NCI-H1105 (cell line): ENCODE measurements at regions not wholly inside any gene's neighbourhood (a gene's known extent, or its start where the extent isn't known, plus 50 kb on each side); places are given as distances from the start of the nearest gene placed in this dataset.
"Not testable (repeated sequence)": the region's sequence is repeated elsewhere in the genome, so short reads cannot be mapped to it uniquely, and the experiment has no call there.

ENCODE experiments used
- DNase-seq: peaks from one replicate; lab custom pipeline; 2025; lab: John Stamatoyannopoulos, UW

DNA sequence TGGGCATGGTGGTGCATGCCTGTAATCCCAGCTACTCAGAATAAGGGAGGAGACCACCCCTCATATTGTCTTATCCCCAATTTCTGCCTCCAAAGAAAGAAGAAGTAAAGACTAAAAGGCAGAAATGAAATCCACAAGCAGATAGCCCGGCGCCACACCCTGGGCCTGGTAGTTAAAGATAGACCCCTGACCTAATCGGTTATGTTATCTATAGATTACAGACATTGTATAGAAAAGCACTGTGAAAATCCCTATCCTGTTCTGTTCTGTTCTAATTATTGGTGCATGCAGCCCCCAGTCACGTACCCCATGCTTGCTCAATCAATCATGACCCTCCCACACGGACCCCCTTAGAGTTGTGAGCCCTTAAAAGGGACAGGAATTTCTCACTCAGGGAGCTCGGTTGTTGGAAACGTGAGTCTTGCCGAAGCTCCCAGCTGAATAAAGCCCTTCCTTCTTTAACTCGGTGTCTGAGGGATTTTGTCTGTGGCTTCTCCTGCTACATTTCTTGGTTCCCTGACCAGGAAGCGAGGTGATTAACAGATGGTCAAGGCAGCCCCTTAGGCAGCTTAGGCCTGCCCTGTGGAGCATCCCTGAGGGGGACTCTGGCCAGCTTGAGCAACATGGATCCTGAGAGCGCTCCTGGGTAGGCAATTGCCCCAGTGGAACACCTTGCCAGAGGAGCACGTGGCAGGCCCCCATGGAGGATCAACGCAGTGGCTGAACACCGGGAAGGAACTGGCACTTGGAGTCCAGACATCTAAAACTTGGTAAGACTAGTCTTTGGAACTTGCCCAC lies 188.7 kb upstream of the NDUFV2 start:
- not testable (repeated sequence) for DNase-seq

DNA sequence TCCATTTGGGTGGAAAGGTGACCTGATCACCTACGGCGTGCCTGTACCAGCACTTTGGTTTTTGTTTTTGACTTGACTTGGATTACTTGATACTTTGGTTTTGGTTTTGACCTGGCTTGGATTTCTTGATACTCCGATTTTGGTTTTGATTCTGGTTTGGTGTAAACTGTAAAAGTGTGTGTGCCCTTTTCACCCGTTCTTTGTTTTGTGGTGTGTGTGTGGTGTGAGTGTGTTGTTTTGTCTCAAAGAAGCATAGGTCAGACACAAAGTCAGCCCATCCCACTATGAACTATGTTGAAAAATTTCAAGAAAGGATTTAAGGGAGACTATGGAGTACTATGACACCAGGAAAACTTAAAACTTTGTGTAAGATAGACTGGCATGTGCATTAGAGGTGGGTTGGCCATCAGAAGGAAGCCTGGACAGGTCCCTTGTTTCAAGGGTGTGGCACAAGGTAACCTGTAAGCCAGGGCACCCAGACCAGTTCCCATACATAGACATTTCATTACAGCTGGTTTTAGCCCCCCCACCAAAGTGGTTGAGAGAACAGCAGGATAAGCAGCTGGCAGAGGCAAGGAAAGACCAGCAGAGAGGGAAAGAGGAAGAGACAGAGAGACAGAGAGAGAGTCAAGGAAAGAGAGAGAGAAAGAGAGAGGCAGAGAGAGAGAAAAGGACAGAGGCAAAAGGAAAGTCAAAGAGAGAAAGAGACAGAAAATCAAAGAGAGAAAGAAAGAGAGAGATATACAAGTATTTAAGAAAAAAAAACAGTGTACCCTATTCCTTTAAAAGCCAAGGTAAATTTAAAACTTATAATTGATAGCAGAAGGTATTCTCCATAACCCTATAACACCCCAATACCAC lies 187.9 kb upstream of the NDUFV2 start:
- not testable (repeated sequence) for DNase-seq

DNA sequence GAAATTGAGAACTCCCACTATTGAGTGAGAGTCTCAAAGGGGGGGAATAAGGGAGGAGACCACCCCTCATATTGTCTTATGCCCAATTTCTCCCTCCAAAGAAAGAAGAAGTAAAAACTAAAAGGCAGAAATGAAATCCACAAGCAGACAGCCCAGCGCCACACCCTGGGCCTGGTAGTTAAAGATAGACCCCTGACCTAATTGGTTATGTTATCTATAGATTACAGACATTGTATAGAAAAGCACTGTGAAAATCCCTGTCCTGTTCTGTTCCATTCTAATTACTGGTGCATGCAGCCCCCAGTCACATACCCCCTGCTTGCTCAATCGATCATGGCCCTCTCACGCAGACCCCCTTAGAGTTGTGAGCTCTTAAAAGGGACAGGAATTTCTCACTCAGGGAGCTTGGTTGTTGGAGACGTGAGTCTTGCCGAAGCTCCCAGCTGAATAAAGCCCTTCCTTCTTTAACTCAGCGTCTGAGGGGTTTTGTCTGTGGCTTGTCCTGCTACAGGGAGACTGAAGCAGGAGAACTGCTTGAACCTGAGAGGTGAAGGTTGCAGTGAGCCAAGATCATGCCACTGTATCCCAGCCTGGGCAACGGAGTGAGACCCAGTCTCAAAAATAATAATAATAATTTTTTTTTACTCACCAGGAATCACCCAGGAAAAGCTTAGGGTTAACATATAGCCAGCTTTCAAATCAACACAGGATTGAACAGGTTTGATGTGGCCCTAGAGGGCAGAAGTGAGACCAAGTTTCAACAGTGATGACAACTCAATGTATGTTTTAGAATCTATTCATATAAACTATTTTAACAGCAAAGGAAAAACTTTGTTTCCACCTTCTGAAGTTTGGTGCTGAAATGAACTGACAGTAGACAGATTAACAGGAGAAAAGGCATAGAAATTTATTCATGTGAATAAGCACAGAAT lies 181.4 kb upstream of the NDUFV2 start:
- not testable (repeated sequence) for DNase-seq

DNA sequence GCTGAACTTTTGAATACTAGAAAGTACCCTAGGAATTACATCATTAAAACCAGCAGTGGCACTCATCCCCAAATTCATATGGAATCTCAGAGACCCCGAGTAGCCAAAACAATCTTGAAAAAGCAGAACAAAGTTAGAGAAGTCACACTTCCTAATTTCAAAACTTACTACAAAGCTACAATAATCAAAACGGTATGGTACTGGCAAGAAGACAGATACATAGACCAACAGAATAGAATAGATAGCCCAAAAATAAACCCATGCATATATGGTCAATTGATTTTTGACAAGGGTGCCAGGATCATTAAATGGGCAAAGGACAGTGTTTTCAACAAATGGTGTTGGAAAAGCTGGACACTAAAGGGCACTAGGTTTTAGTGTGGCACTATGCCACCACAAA lies 176.0 kb upstream of the NDUFV2 start:
- no peak for DNase-seq

GRCh38 chr18:8928044-8928443 lies 174.5 kb upstream of the NDUFV2 start:
- no peak for DNase-seq

DNA sequence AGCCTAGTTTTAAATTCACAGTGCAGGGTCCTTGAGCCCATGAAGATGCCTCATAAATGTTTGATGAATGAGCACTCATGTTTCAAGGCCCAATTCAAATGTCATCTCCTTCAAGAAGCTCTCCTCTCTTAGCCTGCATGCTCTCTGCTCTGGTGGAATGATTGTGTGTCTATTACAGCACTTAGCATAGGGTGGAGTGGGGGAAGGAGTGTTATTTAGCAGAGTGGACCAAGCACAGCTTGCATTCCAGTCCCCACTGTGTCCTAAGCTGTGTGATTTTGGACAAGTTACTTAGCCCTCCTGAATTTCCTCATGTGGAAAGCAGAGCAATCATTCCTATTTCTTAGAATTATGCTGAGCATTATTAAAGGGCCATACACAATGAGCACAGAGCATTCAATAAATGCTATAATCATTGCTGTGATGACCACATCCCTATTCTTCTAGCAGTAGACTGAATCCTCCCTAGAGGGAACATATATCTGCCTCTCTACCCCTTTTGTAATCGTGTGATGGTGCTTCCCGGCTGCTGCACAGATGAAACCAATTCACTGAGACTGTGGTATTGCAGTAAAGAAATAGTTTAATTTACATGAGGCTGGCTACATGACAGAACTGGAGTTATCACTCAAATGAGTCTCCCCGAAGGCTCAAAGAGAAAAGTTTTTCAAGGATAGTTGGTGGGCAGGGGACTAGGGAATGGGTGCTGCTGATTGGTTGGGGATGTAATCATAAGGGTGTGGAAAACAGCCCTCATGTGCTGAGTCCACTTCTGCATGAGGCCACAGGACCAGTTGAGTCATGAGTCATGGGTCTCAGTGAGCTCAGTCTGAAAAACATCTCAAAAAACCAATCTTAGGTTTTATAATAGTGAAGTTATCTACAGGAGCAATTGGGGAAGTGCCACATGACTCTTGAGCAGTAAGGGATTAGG lies 173.4 kb upstream of the NDUFV2 start:
- DNase-seq, result no peak

- DNase-seq, result no peak
Observed at GRCh38 chr18:8930990-8931616, 171.4 kb upstream of the NDUFV2 start.

- no peak for DNase-seq
Observed at GRCh38 chr18:8932866-8933265, 169.6 kb upstream of the NDUFV2 start.

DNA sequence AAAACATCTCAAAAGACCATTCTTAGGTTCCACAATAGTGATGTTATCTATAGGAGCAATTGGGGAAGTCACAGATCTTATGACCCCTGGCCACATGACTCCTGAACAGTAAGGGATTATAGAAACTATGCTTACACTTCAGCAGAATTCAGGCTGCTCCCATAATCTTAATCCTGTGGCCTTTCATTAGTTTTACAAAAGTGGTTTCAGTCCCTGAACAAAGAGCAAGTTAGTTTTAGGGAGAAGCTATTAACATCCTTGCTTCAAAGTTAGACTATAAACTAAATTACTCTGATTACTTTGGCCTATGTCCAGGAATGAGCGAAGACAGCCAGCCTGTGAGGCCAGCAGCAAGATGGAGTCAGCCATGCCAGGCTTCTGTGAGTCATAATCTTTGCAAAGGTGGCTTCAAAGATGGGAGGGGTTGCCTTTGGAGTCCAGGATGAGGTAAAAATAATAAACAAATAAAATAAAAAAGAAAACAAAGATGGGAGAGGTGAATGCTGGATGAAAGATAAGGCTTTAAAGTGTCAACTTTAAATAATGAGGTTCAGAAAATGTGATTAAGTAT lies 168.7 kb upstream of the NDUFV2 start:
- DNase-seq, result no peak

DNA sequence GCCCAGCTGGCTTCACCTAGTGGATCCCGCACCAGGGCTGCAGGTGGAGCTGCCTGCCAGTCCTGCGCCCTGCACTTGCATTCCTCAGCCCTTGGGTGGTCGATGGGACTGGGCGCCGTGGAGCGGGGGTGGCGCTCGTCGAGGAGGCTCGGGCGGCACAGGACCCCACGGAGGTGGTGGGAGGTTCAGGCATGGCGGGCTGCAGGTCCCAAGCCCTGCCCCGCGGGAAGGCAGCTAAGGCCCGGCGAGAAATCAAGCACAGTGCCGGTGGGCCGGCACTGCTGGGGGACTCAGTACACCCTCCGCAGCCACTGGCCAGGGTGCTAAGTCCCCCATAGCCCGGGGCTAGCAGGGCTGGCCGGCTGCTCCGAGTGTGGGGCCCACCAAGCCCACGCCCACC lies 167.2 kb upstream of the NDUFV2 start:
- not testable (repeated sequence) for DNase-seq

- no peak for DNase-seq
Observed at GRCh38 chr18:8936619-8937018, 165.9 kb upstream of the NDUFV2 start.

- DNase-seq, result no peak
Observed at GRCh38 chr18:8937160-8938094, 165.1 kb upstream of the NDUFV2 start.

DNA sequence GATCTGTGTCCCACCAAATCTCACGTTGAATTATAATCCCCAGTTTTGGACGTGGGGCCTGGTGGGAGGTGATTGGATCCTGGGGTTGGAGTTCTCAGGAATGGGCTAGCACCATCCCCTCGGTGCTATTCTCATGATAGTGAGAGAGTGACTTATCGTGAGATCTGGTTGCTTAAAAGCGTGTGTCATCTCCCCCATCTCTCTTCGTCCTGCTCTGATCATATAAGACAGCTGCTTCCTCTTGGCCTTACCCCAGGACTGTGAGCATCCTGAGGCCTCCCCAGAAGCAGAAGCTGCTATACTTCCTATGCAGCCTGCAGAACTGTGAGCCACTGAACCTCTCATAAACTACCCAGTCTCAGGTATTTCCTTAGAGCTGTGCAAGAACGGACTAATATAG lies 163.7 kb upstream of the NDUFV2 start:
- DNase-seq, result no peak

GRCh38 chr18:8942021-8942908 lies 160.2 kb upstream of the NDUFV2 start:
- DNase-seq, result no peak

DNA sequence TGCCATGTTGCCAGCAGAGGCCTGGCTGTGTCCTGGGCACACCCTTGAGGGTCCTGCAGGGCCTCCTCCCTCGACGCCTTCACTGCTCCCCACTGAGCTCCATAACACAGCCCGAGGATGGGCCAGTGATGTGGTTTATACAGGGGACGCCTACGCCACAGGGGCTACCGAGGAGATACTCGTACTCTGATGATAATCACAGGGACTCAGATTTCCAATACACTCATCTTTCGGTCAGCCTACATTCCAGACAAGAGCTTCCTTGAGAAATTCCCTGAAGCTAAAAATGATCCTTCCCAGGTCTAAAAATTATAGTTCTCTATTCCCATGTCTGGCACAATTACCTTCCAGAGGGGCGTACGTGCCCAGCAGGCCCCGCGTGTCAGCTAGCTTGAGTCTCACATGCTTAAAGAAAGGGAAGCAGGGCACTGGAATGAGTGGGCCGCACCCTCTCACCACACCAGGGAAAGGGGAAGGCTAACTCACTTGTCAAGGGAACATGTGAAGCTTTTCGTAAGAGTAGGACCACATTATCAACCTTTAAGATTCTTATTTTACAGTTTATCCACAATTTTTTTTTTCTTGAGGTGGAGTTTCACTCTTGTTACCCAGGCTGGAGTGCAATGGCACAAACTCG lies 159.5 kb upstream of the NDUFV2 start:
- DNase-seq, result no peak

DNA sequence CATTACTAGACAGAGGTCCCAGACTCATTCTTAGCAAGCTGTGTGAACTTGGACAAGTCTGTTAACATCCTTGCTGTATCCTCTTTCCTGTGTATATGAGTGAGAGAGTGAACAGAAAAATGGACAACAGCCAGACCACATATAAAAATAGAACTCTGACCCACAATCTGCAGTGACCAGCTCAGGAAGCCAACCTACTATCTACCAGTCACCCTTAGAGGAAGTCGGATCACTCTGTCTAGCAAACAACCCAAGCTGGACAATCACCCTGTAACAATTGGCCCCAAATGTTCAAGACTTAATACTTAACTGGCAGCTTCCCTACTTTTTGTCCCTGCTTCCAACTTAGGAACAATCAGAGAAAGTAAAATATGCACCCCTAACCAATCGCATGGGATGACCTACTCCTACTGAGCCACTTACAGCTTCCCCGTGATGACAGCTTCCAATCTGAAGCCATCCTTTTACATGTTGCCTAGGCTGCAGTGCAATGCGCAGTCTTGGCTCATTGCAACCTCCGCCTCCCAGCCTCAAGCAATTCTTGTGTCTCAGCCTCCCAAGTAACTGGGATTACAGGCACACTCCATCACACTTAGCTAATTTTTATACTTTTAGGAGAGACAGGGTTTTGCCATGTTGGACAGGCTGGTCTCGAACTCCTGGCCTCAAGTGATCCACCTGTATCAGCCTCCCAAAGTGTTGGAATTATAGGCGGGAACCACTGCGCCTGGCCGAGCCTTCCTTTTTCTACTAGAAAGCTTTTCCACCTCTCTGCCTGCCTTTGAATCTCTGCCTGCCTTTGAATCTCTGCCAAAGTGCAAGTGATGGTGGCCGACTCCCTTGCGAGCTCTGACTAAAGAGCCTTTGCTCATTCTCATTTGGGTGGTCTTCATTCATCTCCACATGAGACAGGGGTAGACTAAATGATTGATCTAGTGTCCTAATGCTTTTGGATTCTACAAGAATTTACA lies 158.3 kb upstream of the NDUFV2 start:
- DNase-seq, result no peak
